A549 (cell line): ENCODE measurements at regions not wholly inside any gene's neighbourhood (a gene's known extent, or its start where the extent isn't known, plus 50 kb on each side); places are given as distances from the start of the nearest gene placed in this dataset.
"Not testable (repeated sequence)": the region's sequence is repeated elsewhere in the genome, so short reads cannot be mapped to it uniquely, and the experiment has no call there.

Experiments
- ATAC-seq, 2 experiments: fragments of 200-7000 bp in 1 of 2; fragments of >200 bp in 1 of 2; cut with Nextera tagmentation in 1 of 2; cut with Tn5 transposase in 1 of 2; 3 replicates each; pipeline versions ENCODE4 v1.8.0 to v1.9.1; 2018 to 2020; ENCODE audit warnings: mild to moderate bottlenecking in 1 of 2, moderate library complexity in 1 of 2
- CTCF ChIA-PET: fragments of 300-600 bp; sonication (Branson Sonifier 250); formaldehyde crosslinking; extraction: SDS; loops from one replicate; lab custom pipeline; 2021; ENCODE audit warnings: antibody characterized with exemption, inconsistent platforms; lab: Yijun Ruan, JAX
- POLR2A ChIA-PET: fragments of 350-600 bp; formaldehyde crosslinking; extraction: SDS; loops from one replicate; lab custom pipeline; 2021; ENCODE audit warnings: antibody characterized with exemption, inconsistent platforms; lab: Yijun Ruan, JAX
- DNase-seq, 2 experiments: peaks; one replicate each; pipeline versions ENCODE4 v3.0.0 to v3.0.0-alpha.2; 2011 to 2016; ENCODE audit warnings: low read depth in 1 of 2, low spot score in 1 of 2
- FAIRE-seq: peaks from 2 replicates; lab custom pipeline; 2011; peaks lifted over from hg19 to GRCh38; lab: Jason Lieb, UNC
- H3K27ac ChIP-seq, 2 experiments: fragments of >200 bp; sonication (Bioruptor Twin); formaldehyde crosslinking; 3 replicates each; pipeline ENCODE4 v1.5.1; 2016 to 2017
- H3K4me1 ChIP-seq: fragments of >200 bp; sonication (Bioruptor Twin); formaldehyde crosslinking; 3 replicates; pipeline ENCODE4 v1.6.1; 2016
- H3K4me2 ChIP-seq: fragments of >200 bp; sonication (Bioruptor Twin); formaldehyde crosslinking; 3 replicates; pipeline ENCODE4 v1.6.1; 2016
- H3K4me3 ChIP-seq: fragments of >200 bp; sonication (Bioruptor Twin); formaldehyde crosslinking; 3 replicates; pipeline ENCODE4 v1.5.1; 2016
- H3K9me3 ChIP-seq: fragments of >200 bp; sonication (Bioruptor Twin); formaldehyde crosslinking; 3 replicates; pipeline ENCODE4 v1.6.1; 2016
- CHD2 ChIP-seq: fragments of 150-350 bp; IDR thresholded peaks from 2 replicates; pipeline ENCODE4 v1.6.1; 2014; ENCODE audit warnings: low read length; ENCODE audit not compliant: partially characterized antibody
- CHD4 ChIP-seq: fragments of 200-600 bp; sonication (generic); IDR thresholded peaks from 2 replicates; pipeline ENCODE4 v1.6.1; 2016; ENCODE audit warnings: antibody characterized with exemption, mild to moderate bottlenecking, borderline replicate concordance
- E2F6 ChIP-seq: IDR thresholded peaks from 2 replicates; pipeline ENCODE4 v1.6.1; 2012; ENCODE audit warnings: low read depth, borderline replicate concordance
- EHMT2 ChIP-seq: fragments of 200-600 bp; sonication (generic); IDR thresholded peaks from 2 replicates; pipeline ENCODE4 v1.6.1; 2016; ENCODE audit warnings: antibody characterized with exemption, low read depth, mild to moderate bottlenecking, moderate library complexity
- FOXS1 ChIP-seq: fragments of 250-450 bp; sonication (Bioruptor Pico); IDR thresholded peaks from 2 replicates; pipeline ENCODE4 v1.5.0; 2020; ENCODE audit warnings: mild to moderate bottlenecking, moderate library complexity
- GATA3 ChIP-seq: IDR thresholded peaks from 2 replicates; pipeline ENCODE4 v1.6.1; 2012; ENCODE audit warnings: borderline replicate concordance
- HES2 ChIP-seq: fragments of >200 bp; sonication (Bioruptor Twin); formaldehyde crosslinking; IDR thresholded peaks from 2 replicates; pipeline ENCODE4 v1.6.1; 2016
- HEYL ChIP-seq: fragments of 250-450 bp; sonication (Bioruptor Pico); IDR thresholded peaks from 2 replicates; pipeline ENCODE4 v1.8.0; 2021; ENCODE audit warnings: mild to moderate bottlenecking, moderate library complexity
- KDM5A ChIP-seq: fragments of 200-600 bp; sonication (generic); IDR thresholded peaks from 2 replicates; pipeline ENCODE4 v1.6.1; 2016; ENCODE audit warnings: antibody characterized with exemption, mild to moderate bottlenecking
- MAFK ChIP-seq: fragments of 450-650 bp; IDR thresholded peaks from 2 replicates; pipeline ENCODE4 v1.6.1; 2014; ENCODE audit not compliant: partially characterized antibody
- MAX ChIP-seq: IDR thresholded peaks from 2 replicates; pipeline ENCODE4 v1.6.1; 2012
- NFE2L2 ChIP-seq: fragments of 150-350 bp; conservative IDR thresholded peaks from 2 replicates; pipeline ENCODE4 v1.6.1; 2014; ENCODE audit warnings: low read length
- POLR2A ChIP-seq: IDR thresholded peaks from 2 replicates; pipeline ENCODE4 v1.6.1; 2012; ENCODE audit warnings: mild to moderate bottlenecking, low read length
- RAD21 ChIP-seq, 2 experiments: fragments of >200 bp in 1 of 2; sonication (Bioruptor Twin) in 1 of 2; formaldehyde crosslinking in 1 of 2; IDR thresholded peaks in 1 of 2; conservative IDR thresholded peaks in 1 of 2; 2 replicates in 1 of 2; 3 replicates in 1 of 2; pipeline ENCODE4 v1.6.1; 2012 to 2018; ENCODE audit warnings: inconsistent platforms in 1 of 2
- RFX5 ChIP-seq: fragments of 450-650 bp; IDR thresholded peaks from 2 replicates; pipeline ENCODE4 v1.7.1; 2014; ENCODE audit warnings: antibody characterized with exemption, mild to moderate bottlenecking, moderate library complexity
- ZSCAN20 ChIP-seq: fragments of 250-450 bp; sonication (Bioruptor Pico); IDR thresholded peaks from 2 replicates; pipeline ENCODE4 v1.8.0; 2022; ENCODE audit warnings: mild to moderate bottlenecking, moderate library complexity
- WGBS: methylation state at CpG from one replicate; pipeline ENCODE4 v1.1.6; 2017; ENCODE audit errors: missing lambda C conversion rate; 5-methylcytosine and 5-hydroxymethylcytosine counted together

GRCh38 chr3:25910997-25911396 lies 121.1 kb downstream of the OXSM start:
- ChIA-PET CTCF (interaction anchor here (1.1 to 1.5 kb wide), 3 partner anchors 10 to 262 kb away, joined by 3 to 4 read pairs (median 3); no protein-coding TSS in a partner anchor), POLR2A (no interaction called here)
- TF ChIP-seq POLR2A = no peak
- TF ChIP-seq RAD21 (conservative IDR thresholded peaks at IDR 0.05 in 1 of 2, IDR thresholded peaks at IDR 0.05 in 1 of 2) = peak in 1 of 2 experiments; percentile 31; a peak in 1 of 5 replicates
- 6% methylated on average over 4 of the region's 4 CpGs for WGBS
- Histone ChIP-seq H3K4me3 (no peak overlapping the region), H3K4me1 (no peaks in the 10 kb centered on the region), H3K4me2 (no peak overlapping the region), H3K27ac (no peak overlapping the region), H3K9me3 (no peaks in the 10 kb centered on the region)
- ATAC-seq (peak in 1 of 2 experiments; percentile 78; a peak in 3 of 6 replicates), FAIRE-seq (no peak), DNase-seq (peak in 1 of 2 experiments; percentile 52)

- 45% methylated on average over 7 of the region's 7 CpGs for WGBS
- no peak for TF ChIP-seq E2F6
- POLR2A ChIA-PET = no interaction called here
- no peak overlapping the region for H3K4me3 ChIP-seq
- no peak overlapping the region for H3K27ac ChIP-seq
- H3K4me1 ChIP-seq = no peaks in the 10 kb centered on the region
- no peak overlapping the region for H3K4me2 ChIP-seq
- ATAC-seq (no peak), DNase-seq (no peak), FAIRE-seq (no peak)
- CTCF ChIA-PET = interaction anchor here (0.6 to 1.5 kb wide), 5 partner anchors 11 to 948 kb away, joined by 3 to 4 read pairs (median 3); partner anchors contain the start of gene OXSM
- H3K9me3 ChIP-seq = no peaks in the 10 kb centered on the region
These were observed 121.8 kb downstream of the OXSM start for GRCh38 chr3:25911525-25912295.

GRCh38 chr3:25913179-25913578 lies 123.3 kb downstream of the OXSM start:
- Histone ChIP-seq H3K4me1 (no peaks in the 10 kb centered on the region), H3K4me2 (no peak overlapping the region), H3K4me3 (no peak overlapping the region), H3K9me3 (no peaks in the 10 kb centered on the region; the same call in 2 of the 3 replicates), H3K27ac (no peak overlapping the region)
- TF ChIP-seq MAX (no peak), KDM5A (no peak), CHD2 (no peak), POLR2A (no peak), FOXS1 (CRISPR knock-in tag) (no peak), GATA3 (no peak)
- DNase-seq = no peak
- FAIRE-seq = no peak
- CTCF ChIA-PET = no interaction called here
- ATAC-seq = no peak
- POLR2A ChIA-PET = no interaction called here

GRCh38 chr3:25915673-25916072 lies 125.8 kb downstream of the OXSM start:
- CTCF ChIA-PET = no interaction called here
- Histone ChIP-seq H3K4me1 (no peaks in the 10 kb centered on the region), H3K4me3 (no peak overlapping the region), H3K9me3 (no peaks in the 10 kb centered on the region; the same call in 2 of the 3 replicates), H3K27ac (no peak overlapping the region), H3K4me2 (no peak overlapping the region)
- ATAC-seq (no peak), DNase-seq (no peak), FAIRE-seq (no peak)
- WGBS = 31% methylated on average over 2 of the region's 2 CpGs
- POLR2A ChIA-PET = no interaction called here
- TF ChIP-seq ZSCAN20 (CRISPR knock-in tag) (no peak), MAFK (peak; percentile 71), NFE2L2 (peak; percentile 80), HEYL (no peak), CHD4 (no peak), KDM5A (no peak), RFX5 (no peak), HES2 (no peak)

GRCh38 chr3:25916321-25916720 lies 126.4 kb downstream of the OXSM start:
- DNase-seq (no peak), ATAC-seq (no peak), FAIRE-seq (no peak)
- Histone ChIP-seq H3K4me2 (no peak overlapping the region), H3K4me3 (no peak overlapping the region), H3K27ac (no peak overlapping the region), H3K4me1 (no peaks in the 10 kb centered on the region), H3K9me3 (no peaks in the 10 kb centered on the region; the same call in 2 of the 3 replicates)
- WGBS = 0% methylated on average over 1 of the region's 1 CpG
- TF ChIP-seq EHMT2 (no peak), RFX5 (no peak)
- ChIA-PET POLR2A (no interaction called here), CTCF (no interaction called here)

- H3K4me2 ChIP-seq, H3K27ac ChIP-seq, H3K4me1 ChIP-seq, ATAC-seq, DNase-seq, CTCF ChIA-PET, POLR2A ChIA-PET, H3K9me3 ChIP-seq, H3K4me3 ChIP-seq, FAIRE-seq: not testable (repeated sequence)
- WGBS = 0% methylated on average over 4 of the region's 6 CpGs
These were observed 142.1 kb downstream of the OXSM start for GRCh38 chr3:25931967-25932366.
